Activated naive CD4-positive, alpha-beta T cell treated with anti-CD3 and anti-CD28 coated beads, Interleukin-2, amount 50 U/mL, for 72 hours (primary cell): ENCODE measurements at regions not wholly inside any gene's neighbourhood (a gene's known extent, or its start where the extent isn't known, plus 50 kb on each side); places are given as distances from the start of the nearest gene placed in this dataset.
"Not testable (repeated sequence)": the region's sequence is repeated elsewhere in the genome, so short reads cannot be mapped to it uniquely, and the experiment has no call there.

Experiments
- ATAC-seq, 2 donors: fragments of 150-1000 bp; cut with Tn5 transposase; 2 replicates each; pipeline ENCODE4 v1.10.0; 2021; ENCODE audit warnings: mild to moderate bottlenecking in 2 of 2, moderate library complexity in 2 of 2
- DNase-seq, 2 donors: peaks; one replicate each; pipeline ENCODE4 v3.0.0; 2021 to 2022; ENCODE audit warnings: low spot score in 2 of 2
- H3K27ac Mint-ChIP-seq, 2 donors: one replicate each; pipeline ENCODE4 v1.8.0; 2022; ENCODE audit warnings: mild to moderate bottlenecking in 2 of 2, mixed read lengths in 2 of 2
- H3K36me3 Mint-ChIP-seq, 2 donors: one replicate each; pipeline ENCODE4 v1.8.0; 2022; ENCODE audit warnings: mixed read lengths in 2 of 2
- H3K9me3 Mint-ChIP-seq, 2 donors: one replicate each; pipeline ENCODE4 v1.8.0; 2022; ENCODE audit warnings: mixed read lengths in 2 of 2

- H3K9me3 Mint-ChIP-seq = peaks cover 21 to 26% of the 10 kb centered on the region in 2 donors
- H3K27ac Mint-ChIP-seq = peak overlapping the region in 1 of 2 donors; percentile 4
- peak in 1 of 2 donors; percentile 27 for DNase-seq
- H3K36me3 Mint-ChIP-seq = peaks cover 0 to 22% of the 10 kb centered on the region in 2 donors
- peak; percentile 84 to 90 for ATAC-seq
Observed at GRCh38 chr12:65666876-65667275, 157.4 kb upstream of the HMGA2 start.

- Mint-ChIP-seq H3K27ac (no peak overlapping the region), H3K9me3 (peaks cover 21 to 26% of the 10 kb centered on the region in 2 donors), H3K36me3 (peaks cover 0 to 22% of the 10 kb centered on the region in 2 donors)
- DNase-seq (no peak), ATAC-seq (no peak)
Observed at GRCh38 chr12:65667932-65668331, 156.4 kb upstream of the HMGA2 start.

- Mint-ChIP-seq H3K27ac (no peak overlapping the region), H3K9me3 (peaks cover 16 to 22% of the 10 kb centered on the region in 2 donors), H3K36me3 (peaks cover 0 to 13% of the 10 kb centered on the region in 2 donors)
- no peak for ATAC-seq
- no peak for DNase-seq
Observed at GRCh38 chr12:65668981-65669695, 155.1 kb upstream of the HMGA2 start.

- peaks cover 4 to 11% of the 10 kb centered on the region in 2 donors for H3K9me3 Mint-ChIP-seq
- H3K36me3 Mint-ChIP-seq = no peaks in the 10 kb centered on the region
- no peak overlapping the region for H3K27ac Mint-ChIP-seq
- peak; percentile 49 to 53 for ATAC-seq
- DNase-seq = no peak
Observed at GRCh38 chr12:65670775-65671174, 153.5 kb upstream of the HMGA2 start.

- no peak for DNase-seq
- no peaks in the 10 kb centered on the region for H3K36me3 Mint-ChIP-seq
- peaks cover 4 to 7% of the 10 kb centered on the region in 2 donors for H3K9me3 Mint-ChIP-seq
- ATAC-seq = no peak
- no peak overlapping the region for H3K27ac Mint-ChIP-seq
Observed at GRCh38 chr12:65672441-65672840, 151.8 kb upstream of the HMGA2 start.

GRCh38 chr12:65673156-65673690 lies 151.1 kb upstream of the HMGA2 start:
- Mint-ChIP-seq H3K9me3 (peaks cover 7 to 8% of the 10 kb centered on the region in 2 donors), H3K36me3 (no peaks in the 10 kb centered on the region), H3K27ac (no peak overlapping the region)
- DNase-seq (no peak), ATAC-seq (no peak)

- Mint-ChIP-seq H3K36me3 (no peaks in the 10 kb centered on the region), H3K27ac (no peak overlapping the region), H3K9me3 (peaks cover 7 to 9% of the 10 kb centered on the region in 2 donors)
- no peak for ATAC-seq
- no peak for DNase-seq
Observed at GRCh38 chr12:65673732-65674131, 150.6 kb upstream of the HMGA2 start.

- H3K27ac Mint-ChIP-seq = no peak overlapping the region
- no peak for ATAC-seq
- no peak for DNase-seq
- peaks cover 0 to 5% of the 10 kb centered on the region in 2 donors for H3K9me3 Mint-ChIP-seq
- H3K36me3 Mint-ChIP-seq = no peaks in the 10 kb centered on the region
Observed at GRCh38 chr12:65675141-65675621, 149.1 kb upstream of the HMGA2 start.

GRCh38 chr12:65678172-65678571 lies 146.1 kb upstream of the HMGA2 start:
- not testable (repeated sequence) for H3K36me3 Mint-ChIP-seq, DNase-seq, H3K27ac Mint-ChIP-seq, ATAC-seq, H3K9me3 Mint-ChIP-seq

- H3K27ac Mint-ChIP-seq = no peak overlapping the region
- ATAC-seq (no peak), DNase-seq (no peak)
- H3K36me3 Mint-ChIP-seq = no peaks in the 10 kb centered on the region
- H3K9me3 Mint-ChIP-seq = peaks cover 0 to 5% of the 10 kb centered on the region in 2 donors
Observed at GRCh38 chr12:65681226-65681625, 143.1 kb upstream of the HMGA2 start.

- H3K27ac Mint-ChIP-seq = no peak overlapping the region
- H3K36me3 Mint-ChIP-seq = no peaks in the 10 kb centered on the region
- H3K9me3 Mint-ChIP-seq = peaks cover 0 to 5% of the 10 kb centered on the region in 2 donors
- DNase-seq (no peak), ATAC-seq (no peak)
Observed at GRCh38 chr12:65682112-65682511, 142.2 kb upstream of the HMGA2 start.

GRCh38 chr12:65684906-65685305 lies 139.4 kb upstream of the HMGA2 start:
- no peaks in the 10 kb centered on the region for H3K9me3 Mint-ChIP-seq

GRCh38 chr12:65685514-65685913 lies 138.8 kb upstream of the HMGA2 start:
- ATAC-seq (no peak), DNase-seq (no peak)
- H3K27ac Mint-ChIP-seq = no peak overlapping the region
- H3K36me3 Mint-ChIP-seq = no peaks in the 10 kb centered on the region
- H3K9me3 Mint-ChIP-seq = no peaks in the 10 kb centered on the region

More at GRCh38 chr12:65684906-65685305, 139.4 kb upstream of the HMGA2 start:
- no peak for ATAC-seq
- H3K36me3 Mint-ChIP-seq = no peaks in the 10 kb centered on the region
- DNase-seq = no peak
- no peak overlapping the region for H3K27ac Mint-ChIP-seq

- Mint-ChIP-seq H3K9me3 (no peaks in the 10 kb centered on the region), H3K36me3 (no peaks in the 10 kb centered on the region), H3K27ac (no peak overlapping the region)
- no peak for DNase-seq
- ATAC-seq = no peak
Observed at GRCh38 chr12:65689508-65689907, 134.8 kb upstream of the HMGA2 start.

GRCh38 chr12:65690477-65690876 lies 133.8 kb upstream of the HMGA2 start:
- H3K36me3 Mint-ChIP-seq = no peaks in the 10 kb centered on the region
- DNase-seq (no peak), ATAC-seq (no peak)
- H3K27ac Mint-ChIP-seq = no peak overlapping the region
- no peaks in the 10 kb centered on the region for H3K9me3 Mint-ChIP-seq

- H3K9me3 Mint-ChIP-seq = no peaks in the 10 kb centered on the region
- no peak overlapping the region for H3K27ac Mint-ChIP-seq
- DNase-seq = no peak
- no peak for ATAC-seq
- H3K36me3 Mint-ChIP-seq = no peaks in the 10 kb centered on the region
Observed at GRCh38 chr12:65694130-65694529, 130.2 kb upstream of the HMGA2 start.

- no peak for DNase-seq
- ATAC-seq = no peak
- Mint-ChIP-seq H3K9me3 (no peaks in the 10 kb centered on the region), H3K36me3 (no peaks in the 10 kb centered on the region), H3K27ac (no peak overlapping the region)
Observed at GRCh38 chr12:65695113-65695865, 129.0 kb upstream of the HMGA2 start.
